ENCODE measurements at regions not wholly inside any gene's neighbourhood (a gene's known extent, or its start where the extent isn't known, plus 50 kb on each side); places are given as distances from the start of the nearest gene placed in this dataset.

DNA sequence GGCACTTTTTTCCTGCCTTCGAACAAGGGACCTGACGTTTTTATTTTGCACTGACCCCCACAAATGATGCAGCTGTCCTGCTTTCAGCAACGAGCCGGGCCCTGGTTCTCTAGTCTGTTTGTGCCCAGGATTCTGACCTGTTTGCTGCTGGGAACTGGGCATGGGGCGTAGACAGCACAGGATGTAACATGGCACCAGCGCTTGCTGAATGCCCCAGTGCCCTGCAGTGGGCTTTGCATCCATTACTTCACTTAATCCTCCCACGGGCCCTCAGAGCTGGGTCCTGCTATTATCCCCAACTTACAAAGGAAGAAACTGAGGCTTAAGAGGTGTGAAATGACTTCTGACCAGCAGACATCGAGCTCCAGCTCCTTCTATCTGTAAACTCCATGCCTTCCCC, 80.4 kb upstream of the PMEPA1 start (continued):
- TF ChIP-seq, protein P1, sequence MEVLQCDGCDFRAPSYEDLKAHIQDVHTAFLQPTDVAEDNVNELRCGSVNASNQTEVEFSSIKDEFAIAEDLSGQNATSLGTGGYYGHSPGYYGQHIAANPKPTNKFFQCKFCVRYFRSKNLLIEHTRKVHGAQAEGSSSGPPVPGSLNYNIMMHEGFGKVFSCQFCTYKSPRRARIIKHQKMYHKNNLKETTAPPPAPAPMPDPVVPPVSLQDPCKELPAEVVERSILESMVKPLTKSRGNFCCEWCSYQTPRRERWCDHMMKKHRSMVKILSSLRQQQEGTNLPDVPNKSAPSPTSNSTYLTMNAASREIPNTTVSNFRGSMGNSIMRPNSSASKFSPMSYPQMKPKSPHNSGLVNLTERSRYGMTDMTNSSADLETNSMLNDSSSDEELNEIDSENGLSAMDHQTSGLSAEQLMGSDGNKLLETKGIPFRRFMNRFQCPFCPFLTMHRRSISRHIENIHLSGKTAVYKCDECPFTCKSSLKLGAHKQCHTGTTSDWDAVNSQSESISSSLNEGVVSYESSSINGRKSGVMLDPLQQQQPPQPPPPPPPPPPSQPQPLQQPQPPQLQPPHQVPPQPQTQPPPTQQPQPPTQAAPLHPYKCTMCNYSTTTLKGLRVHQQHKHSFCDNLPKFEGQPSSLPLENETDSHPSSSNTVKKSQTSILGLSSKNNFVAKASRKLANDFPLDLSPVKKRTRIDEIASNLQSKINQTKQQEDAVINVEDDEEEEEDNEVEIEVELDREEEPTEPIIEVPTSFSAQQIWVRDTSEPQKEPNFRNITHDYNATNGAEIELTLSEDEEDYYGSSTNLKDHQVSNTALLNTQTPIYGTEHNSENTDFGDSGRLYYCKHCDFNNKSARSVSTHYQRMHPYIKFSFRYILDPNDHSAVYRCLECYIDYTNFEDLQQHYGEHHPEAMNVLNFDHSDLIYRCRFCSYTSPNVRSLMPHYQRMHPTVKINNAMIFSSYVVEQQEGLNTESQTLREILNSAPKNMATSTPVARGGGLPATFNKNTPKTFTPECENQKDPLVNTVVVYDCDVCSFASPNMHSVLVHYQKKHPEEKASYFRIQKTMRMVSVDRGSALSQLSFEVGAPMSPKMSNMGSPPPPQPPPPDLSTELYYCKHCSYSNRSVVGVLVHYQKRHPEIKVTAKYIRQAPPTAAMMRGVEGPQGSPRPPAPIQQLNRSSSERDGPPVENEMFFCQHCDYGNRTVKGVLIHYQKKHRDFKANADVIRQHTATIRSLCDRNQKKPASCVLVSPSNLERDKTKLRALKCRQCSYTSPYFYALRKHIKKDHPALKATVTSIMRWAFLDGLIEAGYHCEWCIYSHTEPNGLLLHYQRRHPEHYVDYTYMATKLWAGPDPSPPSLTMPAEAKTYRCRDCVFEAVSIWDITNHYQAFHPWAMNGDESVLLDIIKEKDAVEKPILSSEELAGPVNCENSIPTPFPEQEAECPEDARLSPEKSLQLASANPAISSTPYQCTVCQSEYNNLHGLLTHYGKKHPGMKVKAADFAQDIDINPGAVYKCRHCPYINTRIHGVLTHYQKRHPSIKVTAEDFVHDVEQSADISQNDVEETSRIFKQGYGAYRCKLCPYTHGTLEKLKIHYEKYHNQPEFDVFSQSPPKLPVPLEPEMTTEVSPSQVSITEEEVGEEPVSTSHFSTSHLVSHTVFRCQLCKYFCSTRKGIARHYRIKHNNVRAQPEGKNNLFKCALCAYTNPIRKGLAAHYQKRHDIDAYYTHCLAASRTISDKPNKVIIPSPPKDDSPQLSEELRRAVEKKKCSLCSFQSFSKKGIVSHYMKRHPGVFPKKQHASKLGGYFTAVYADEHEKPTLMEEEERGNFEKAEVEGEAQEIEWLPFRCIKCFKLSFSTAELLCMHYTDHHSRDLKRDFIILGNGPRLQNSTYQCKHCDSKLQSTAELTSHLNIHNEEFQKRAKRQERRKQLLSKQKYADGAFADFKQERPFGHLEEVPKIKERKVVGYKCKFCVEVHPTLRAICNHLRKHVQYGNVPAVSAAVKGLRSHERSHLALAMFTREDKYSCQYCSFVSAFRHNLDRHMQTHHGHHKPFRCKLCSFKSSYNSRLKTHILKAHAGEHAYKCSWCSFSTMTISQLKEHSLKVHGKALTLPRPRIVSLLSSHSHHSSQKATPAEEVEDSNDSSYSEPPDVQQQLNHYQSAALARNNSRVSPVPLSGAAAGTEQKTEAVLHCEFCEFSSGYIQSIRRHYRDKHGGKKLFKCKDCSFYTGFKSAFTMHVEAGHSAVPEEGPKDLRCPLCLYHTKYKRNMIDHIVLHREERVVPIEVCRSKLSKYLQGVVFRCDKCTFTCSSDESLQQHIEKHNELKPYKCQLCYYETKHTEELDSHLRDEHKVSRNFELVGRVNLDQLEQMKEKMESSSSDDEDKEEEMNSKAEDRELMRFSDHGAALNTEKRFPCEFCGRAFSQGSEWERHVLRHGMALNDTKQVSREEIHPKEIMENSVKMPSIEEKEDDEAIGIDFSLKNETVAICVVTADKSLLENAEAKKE (CRISPR knock-in tag; IDR thresholded peaks at IDR 0.05), result no peak

DNA sequence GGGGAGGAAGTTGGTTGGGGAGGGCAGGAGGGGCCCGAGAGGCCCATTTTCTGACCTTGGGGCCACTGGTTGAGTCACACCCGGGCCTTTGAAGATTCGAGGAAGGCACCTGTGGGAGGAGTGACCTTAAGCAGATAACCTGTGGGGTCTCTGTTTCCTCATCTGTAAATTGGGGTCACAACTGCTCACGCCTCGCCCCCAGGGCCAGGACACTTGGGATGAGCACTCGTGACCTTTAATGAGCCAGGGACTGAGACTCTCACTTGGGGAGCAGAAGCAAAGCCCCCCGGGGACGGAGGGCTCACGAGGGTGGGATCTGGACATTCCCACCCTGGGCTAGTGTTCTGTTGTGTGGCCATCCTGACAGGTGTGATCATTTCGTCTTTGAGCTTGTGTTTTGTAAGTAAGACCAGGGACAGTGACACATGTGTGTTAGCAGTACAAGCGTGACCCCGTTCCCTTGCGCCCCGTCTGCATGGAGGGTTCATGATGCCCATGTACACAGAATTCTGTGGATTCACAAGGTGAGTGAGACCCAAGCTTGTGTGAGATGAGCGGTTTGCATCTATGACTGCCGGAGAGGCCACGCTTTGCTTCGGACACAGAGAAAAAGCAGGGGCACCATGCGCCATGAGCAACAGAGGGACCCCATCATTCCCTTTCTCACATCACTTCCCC, 79.3 kb upstream of the PMEPA1 start:
- Histone ChIP-seq H3K27ac (ENCODE audit: low read depth) (no peak overlapping the region), H3K27me3 (ENCODE audit: insufficient read depth) (no peaks in the 10 kb centered on the region), H3K4me1 (ENCODE audit: insufficient read depth) (no peaks in the 10 kb centered on the region), H3K79me2 (replicated peaks; ENCODE audit: insufficient read depth) (no peaks in the 10 kb centered on the region), H3K36me3 (ENCODE audit: insufficient read depth) (no peaks in the 10 kb centered on the region), H4K20me1 (replicated peaks; ENCODE audit: insufficient read depth) (no peaks in the 10 kb centered on the region), H3K4me3 (no peak overlapping the region), H3K9me2 (ENCODE audit: insufficient read depth) (no peaks in the 10 kb centered on the region), H3F3A (replicated peaks; ENCODE audit: low read depth) (no peaks in the 10 kb centered on the region), H3K4me2 (no peak overlapping the region), H2AFZ (no peak overlapping the region)
- H3K27me3 Mint-ChIP-seq (ENCODE audit: insufficient read depth, low read depth, poor library complexity), result peaks cover 3% of the 10 kb centered on the region
- DNase-seq (ENCODE audit: low spot score) (no peak), ATAC-seq (no peak)
- peaks cover 13% of the 10 kb centered on the region for H3K4me1 Mint-ChIP-seq
- no peak overlapping the region for H3K27ac Mint-ChIP-seq
- no peaks in the 10 kb centered on the region for H3K36me3 Mint-ChIP-seq (ENCODE audit: low read depth)
- H3K9me3 Mint-ChIP-seq, result no peaks in the 10 kb centered on the region
- no peak overlapping the region for H3K4me3 Mint-ChIP-seq
- TF ChIP-seq, protein P2, sequence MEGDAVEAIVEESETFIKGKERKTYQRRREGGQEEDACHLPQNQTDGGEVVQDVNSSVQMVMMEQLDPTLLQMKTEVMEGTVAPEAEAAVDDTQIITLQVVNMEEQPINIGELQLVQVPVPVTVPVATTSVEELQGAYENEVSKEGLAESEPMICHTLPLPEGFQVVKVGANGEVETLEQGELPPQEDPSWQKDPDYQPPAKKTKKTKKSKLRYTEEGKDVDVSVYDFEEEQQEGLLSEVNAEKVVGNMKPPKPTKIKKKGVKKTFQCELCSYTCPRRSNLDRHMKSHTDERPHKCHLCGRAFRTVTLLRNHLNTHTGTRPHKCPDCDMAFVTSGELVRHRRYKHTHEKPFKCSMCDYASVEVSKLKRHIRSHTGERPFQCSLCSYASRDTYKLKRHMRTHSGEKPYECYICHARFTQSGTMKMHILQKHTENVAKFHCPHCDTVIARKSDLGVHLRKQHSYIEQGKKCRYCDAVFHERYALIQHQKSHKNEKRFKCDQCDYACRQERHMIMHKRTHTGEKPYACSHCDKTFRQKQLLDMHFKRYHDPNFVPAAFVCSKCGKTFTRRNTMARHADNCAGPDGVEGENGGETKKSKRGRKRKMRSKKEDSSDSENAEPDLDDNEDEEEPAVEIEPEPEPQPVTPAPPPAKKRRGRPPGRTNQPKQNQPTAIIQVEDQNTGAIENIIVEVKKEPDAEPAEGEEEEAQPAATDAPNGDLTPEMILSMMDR (conservative IDR thresholded peaks at IDR 0.05; ENCODE audit: low read depth in 2 of 2), result no peak
- TF ChIP-seq, protein P3, sequence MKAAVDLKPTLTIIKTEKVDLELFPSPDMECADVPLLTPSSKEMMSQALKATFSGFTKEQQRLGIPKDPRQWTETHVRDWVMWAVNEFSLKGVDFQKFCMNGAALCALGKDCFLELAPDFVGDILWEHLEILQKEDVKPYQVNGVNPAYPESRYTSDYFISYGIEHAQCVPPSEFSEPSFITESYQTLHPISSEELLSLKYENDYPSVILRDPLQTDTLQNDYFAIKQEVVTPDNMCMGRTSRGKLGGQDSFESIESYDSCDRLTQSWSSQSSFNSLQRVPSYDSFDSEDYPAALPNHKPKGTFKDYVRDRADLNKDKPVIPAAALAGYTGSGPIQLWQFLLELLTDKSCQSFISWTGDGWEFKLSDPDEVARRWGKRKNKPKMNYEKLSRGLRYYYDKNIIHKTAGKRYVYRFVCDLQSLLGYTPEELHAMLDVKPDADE (IDR thresholded peaks at IDR 0.05), result no peak
- no peak for TF ChIP-seq POLR2AphosphoS5 (IDR thresholded peaks at IDR 0.05; ENCODE audit: low read depth)
- TF ChIP-seq EZH2 (IDR thresholded peaks at IDR 0.05; ENCODE audit: low read depth, unreplicated experiment), result no peak
- TF ChIP-seq CREB1 (CRISPR knock-in tag; IDR thresholded peaks at IDR 0.05; ENCODE audit: low read depth), result no peak
- TF ChIP-seq NANOG (IDR thresholded peaks at IDR 0.05; ENCODE audit: borderline replicate concordance), result no peak
- TF ChIP-seq STAT1 (IDR thresholded peaks at IDR 0.05; ENCODE audit: unreplicated experiment), result no peak
- no peak for TF ChIP-seq EZH2phosphoT487 (IDR thresholded peaks at IDR 0.05; ENCODE audit: unreplicated experiment)
